ENCODE measurements at regions not wholly inside any gene's neighbourhood (a gene's known extent, or its start where the extent isn't known, plus 50 kb on each side); places are given as distances from the start of the nearest gene placed in this dataset.

DNA sequence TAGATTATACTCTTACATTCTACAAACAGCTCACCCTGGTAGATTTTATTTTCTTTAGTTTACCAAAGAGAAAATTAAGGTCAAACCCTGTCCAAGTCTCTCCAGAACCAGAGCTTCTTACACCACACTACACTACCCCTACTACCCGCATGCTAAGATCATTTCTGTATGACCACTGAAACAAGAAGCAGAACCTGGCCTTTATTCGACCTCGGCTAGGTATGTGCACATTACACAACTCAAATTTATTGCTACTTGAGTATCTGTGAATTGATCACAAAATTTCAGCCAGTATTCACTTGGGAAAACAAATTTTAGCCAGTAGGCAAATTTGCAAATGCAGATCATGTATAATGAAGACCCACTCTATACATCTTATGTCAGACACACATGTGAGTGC is 2437.0 kb downstream of the PCDH9 start:
- DNase-seq (ENCODE audit: low read depth) = no peak
- TF ChIP-seq, protein P1, sequence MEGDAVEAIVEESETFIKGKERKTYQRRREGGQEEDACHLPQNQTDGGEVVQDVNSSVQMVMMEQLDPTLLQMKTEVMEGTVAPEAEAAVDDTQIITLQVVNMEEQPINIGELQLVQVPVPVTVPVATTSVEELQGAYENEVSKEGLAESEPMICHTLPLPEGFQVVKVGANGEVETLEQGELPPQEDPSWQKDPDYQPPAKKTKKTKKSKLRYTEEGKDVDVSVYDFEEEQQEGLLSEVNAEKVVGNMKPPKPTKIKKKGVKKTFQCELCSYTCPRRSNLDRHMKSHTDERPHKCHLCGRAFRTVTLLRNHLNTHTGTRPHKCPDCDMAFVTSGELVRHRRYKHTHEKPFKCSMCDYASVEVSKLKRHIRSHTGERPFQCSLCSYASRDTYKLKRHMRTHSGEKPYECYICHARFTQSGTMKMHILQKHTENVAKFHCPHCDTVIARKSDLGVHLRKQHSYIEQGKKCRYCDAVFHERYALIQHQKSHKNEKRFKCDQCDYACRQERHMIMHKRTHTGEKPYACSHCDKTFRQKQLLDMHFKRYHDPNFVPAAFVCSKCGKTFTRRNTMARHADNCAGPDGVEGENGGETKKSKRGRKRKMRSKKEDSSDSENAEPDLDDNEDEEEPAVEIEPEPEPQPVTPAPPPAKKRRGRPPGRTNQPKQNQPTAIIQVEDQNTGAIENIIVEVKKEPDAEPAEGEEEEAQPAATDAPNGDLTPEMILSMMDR (IDR thresholded peaks at IDR 0.05; ENCODE audit: insufficient read depth, low read depth, low read length, missing control alignments) = no peak
- H3K4me3 ChIP-seq (ENCODE audit: low read depth, low read length) = no peak overlapping the region

DNA sequence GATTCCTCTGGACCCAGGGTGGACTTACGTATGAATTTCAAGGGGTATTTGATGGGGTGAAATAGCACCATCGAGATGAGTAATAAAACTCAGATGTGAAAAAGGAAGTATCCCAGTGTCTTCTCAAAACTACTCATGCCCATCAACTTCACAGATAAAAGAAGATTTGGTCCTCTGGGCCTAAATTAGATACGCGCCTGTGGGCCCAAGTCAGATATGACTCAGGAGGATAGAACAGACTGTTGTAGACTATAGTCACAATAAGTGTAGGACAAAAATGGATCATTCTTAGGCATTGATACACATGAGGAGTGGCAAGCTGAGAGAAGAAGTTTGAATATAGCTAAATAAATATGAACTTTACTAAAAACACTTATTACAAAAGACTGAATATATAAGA is 2438.8 kb downstream of the PCDH9 start:
- TF ChIP-seq, protein P1 (IDR thresholded peaks at IDR 0.05; ENCODE audit: insufficient read depth, low read depth, low read length, missing control alignments) = no peak
- H3K4me3 ChIP-seq (ENCODE audit: low read depth, low read length) = no peak overlapping the region
- DNase-seq (ENCODE audit: low read depth) = no peak

DNA sequence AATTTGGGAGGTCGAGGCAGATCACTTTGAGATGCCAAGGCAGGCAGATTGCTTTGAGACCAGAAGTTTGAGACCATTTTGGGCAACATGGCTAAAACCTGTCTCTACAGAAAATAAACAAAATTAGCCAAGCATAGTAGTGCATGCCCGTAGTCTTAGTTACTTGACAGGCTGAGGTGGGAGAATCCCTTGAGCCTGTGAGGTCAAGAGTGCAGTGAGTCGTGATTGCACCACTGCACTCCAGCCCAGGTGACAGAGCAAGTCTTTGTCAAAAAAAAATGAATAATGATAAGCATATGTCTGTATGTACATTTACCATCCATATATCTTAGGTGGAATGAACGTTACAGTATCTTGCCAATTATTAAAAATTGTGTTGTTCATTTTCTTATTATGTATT is 2447.7 kb downstream of the PCDH9 start:
- DNase-seq (ENCODE audit: low read depth) = no peak
- TF ChIP-seq, protein P1 (IDR thresholded peaks at IDR 0.05; ENCODE audit: insufficient read depth, low read depth, low read length, missing control alignments) = no peak
- H3K4me3 ChIP-seq (ENCODE audit: low read depth, low read length) = no peak overlapping the region

DNA sequence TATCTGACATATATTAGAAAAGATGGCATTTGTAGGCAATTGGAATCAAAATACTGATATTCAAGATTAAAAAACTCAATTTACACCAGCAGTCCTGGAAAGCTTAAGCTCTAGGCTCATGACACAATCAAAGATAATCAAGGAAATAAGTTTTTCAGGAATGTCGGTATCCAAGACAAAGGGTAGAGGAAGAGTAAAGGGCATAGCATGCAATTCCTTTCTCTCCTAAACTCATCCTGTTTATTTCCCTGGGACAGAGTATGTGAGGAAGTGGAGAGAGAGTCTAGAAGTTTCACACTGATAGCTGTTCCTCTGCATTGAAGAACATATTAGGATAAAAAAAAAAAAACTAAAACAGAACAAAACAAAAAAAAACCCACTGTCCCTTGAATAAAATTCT is 2452.1 kb downstream of the PCDH9 start:
- no peak overlapping the region for H3K4me3 ChIP-seq (ENCODE audit: low read depth, low read length)
- DNase-seq (ENCODE audit: low read depth) = no peak
- TF ChIP-seq, protein P1 (IDR thresholded peaks at IDR 0.05; ENCODE audit: insufficient read depth, low read depth, low read length, missing control alignments) = no peak

DNA sequence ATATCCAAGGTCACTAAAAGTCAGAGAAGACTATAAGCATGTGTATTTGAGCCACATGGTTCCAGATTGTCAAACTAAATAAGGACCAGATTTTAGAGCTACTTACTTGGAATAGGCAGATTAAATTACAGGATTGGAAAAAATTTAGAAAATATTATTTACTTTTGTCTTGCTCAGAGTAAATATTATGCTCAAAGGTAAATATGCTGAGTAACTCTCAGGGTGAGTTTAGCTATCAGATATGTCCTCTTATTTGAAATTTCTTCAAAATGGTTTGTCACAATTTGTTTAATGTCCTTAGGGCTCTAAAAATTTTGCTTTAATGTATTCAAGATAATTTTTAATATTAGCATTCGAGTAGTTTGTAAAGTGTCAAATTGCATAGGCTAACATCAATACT is 2455.2 kb downstream of the PCDH9 start:
- no peak overlapping the region for H3K4me3 ChIP-seq (ENCODE audit: low read depth, low read length)
- DNase-seq (ENCODE audit: low read depth) = no peak
- TF ChIP-seq, protein P1 (IDR thresholded peaks at IDR 0.05; ENCODE audit: insufficient read depth, low read depth, low read length, missing control alignments) = no peak

DNA sequence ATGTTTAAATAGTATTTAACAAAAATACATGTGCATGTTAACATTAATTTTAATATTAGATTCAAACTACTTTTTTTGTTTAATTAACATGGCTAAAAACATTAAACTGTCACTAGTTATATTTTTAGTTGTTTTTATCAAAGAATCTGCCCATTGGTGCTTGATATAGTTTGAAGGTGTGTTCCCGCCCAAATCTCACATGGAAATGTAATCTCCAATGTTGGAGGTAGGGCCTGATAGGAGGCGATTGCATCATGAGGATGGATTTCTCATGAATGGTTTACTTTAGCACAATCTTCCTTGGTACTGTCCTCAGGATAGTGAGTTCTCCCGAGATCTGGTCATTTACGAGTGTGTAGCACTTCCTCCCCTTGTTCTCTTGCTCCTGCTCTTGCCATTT is 2459.4 kb downstream of the PCDH9 start:
- no peak for DNase-seq (ENCODE audit: low read depth)
- TF ChIP-seq, protein P1 (IDR thresholded peaks at IDR 0.05; ENCODE audit: insufficient read depth, low read depth, low read length, missing control alignments) = no peak
- no peak overlapping the region for H3K4me3 ChIP-seq (ENCODE audit: low read depth, low read length)

DNA sequence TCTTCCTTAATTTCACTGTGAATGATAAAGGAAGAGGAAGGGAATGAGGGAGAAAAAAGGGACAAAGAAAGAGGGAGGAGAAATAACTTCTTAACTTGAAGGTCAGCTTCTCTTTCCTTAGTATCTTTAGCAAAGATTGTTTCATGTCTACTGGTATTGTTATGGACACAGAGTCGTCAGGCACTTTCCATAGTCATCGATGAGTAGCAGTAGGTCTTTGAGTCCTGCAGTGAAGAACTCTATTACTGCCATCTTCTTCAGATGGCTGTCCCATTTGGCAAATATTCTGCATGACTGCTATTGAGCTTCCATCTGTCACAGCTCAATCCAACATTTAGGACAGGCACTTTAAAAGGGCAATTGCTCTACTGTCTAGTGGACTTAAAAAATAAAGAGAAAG is 2463.1 kb downstream of the PCDH9 start:
- TF ChIP-seq, protein P1 (IDR thresholded peaks at IDR 0.05; ENCODE audit: insufficient read depth, low read depth, low read length, missing control alignments) = no peak
- no peak for DNase-seq (ENCODE audit: low read depth)
- H3K4me3 ChIP-seq (ENCODE audit: low read depth, low read length) = no peak overlapping the region
